Fibroblast of the aortic adventitia (primary cell): ENCODE measurements at regions not wholly inside any gene's neighbourhood (a gene's known extent, or its start where the extent isn't known, plus 50 kb on each side); places are given as distances from the start of the nearest gene placed in this dataset.

Experiments
- DNase-seq: peaks from one replicate; pipeline ENCODE4 v3.0.0-alpha.2; 2010; ENCODE audit warnings: low read depth
- H3K4me3 ChIP-seq: 2 replicates; pipeline ENCODE4 v1.5.1; 2011; ENCODE audit warnings: low read depth, mild to moderate bottlenecking, control low read depth, low read length, moderate library complexity
- TF ChIP-seq, protein P1 (sequence below): IDR thresholded peaks from 2 replicates; pipeline ENCODE4 v1.5.1; 2011; ENCODE audit warnings: mild to moderate bottlenecking, low read length, control low read depth, inconsistent platforms; ENCODE audit not compliant: insufficient read depth

DNA sequence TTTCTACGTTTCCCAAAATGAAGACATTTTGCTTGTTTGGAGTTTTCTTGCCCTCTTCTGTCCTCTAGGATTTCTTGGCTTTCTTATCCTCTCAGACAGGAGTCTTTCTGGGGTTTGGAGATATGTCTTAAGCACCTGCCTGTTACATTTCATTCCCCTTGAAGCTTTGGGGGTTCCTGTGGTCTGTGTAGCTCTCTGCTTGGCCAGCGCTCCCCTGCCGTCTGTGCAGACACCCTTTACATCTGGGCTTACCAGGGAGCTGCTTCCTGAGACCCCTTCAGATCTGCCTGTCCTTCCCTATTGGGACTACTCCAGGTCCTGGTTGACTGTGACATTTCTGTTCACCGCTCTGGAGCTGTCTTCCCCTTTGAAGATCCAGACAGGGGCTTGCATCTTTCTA, 171.9 kb upstream of the CSF3R start:
- no peak for DNase-seq
- no peak overlapping the region for H3K4me3 ChIP-seq
- TF ChIP-seq, protein P1, sequence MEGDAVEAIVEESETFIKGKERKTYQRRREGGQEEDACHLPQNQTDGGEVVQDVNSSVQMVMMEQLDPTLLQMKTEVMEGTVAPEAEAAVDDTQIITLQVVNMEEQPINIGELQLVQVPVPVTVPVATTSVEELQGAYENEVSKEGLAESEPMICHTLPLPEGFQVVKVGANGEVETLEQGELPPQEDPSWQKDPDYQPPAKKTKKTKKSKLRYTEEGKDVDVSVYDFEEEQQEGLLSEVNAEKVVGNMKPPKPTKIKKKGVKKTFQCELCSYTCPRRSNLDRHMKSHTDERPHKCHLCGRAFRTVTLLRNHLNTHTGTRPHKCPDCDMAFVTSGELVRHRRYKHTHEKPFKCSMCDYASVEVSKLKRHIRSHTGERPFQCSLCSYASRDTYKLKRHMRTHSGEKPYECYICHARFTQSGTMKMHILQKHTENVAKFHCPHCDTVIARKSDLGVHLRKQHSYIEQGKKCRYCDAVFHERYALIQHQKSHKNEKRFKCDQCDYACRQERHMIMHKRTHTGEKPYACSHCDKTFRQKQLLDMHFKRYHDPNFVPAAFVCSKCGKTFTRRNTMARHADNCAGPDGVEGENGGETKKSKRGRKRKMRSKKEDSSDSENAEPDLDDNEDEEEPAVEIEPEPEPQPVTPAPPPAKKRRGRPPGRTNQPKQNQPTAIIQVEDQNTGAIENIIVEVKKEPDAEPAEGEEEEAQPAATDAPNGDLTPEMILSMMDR: no peak

DNA sequence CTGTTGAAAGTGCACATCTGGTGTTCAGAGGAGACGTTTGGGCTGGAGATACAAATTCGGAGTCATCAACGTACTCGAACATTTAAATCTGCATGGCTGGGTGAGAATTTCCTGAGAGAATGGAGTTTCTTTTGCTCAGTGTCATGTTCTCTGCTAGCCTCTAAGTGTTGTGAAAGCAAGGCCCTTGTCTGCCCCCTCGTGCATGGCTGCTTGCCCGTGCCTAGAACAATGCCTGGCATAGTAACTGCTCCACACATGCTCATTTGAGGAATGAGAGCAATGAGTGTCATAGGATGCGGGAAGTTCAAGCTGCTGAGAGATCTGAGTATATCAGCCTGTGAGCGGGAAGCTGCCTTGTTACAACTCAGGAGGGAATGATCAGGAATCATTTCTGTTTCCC, 171.1 kb upstream of the CSF3R start:
- peak; percentile 63 for DNase-seq
- TF ChIP-seq, protein P1: no peak
- no peak overlapping the region for H3K4me3 ChIP-seq

DNA sequence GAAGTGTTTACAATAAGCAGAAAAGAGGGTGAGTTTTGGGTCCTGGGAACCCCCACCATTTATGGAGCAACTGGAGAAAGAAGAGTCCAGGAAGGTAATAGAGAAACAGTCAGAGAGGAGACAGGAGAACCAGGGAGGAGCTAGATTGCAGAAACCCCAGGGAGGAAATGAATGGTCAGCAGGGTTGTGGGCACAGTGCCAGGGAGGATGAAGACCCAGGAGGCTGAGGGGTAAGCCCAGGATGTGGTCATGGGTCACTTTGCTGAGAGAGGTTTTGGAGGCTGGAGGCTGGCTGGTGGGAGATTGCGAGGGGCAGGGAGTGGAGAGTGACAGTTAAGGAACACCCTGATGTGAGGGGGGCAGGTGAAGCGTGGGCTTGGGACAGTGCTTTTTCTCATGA, 169.9 kb upstream of the CSF3R start:
- DNase-seq: no peak
- no peak overlapping the region for H3K4me3 ChIP-seq
- TF ChIP-seq, protein P1: no peak

DNA sequence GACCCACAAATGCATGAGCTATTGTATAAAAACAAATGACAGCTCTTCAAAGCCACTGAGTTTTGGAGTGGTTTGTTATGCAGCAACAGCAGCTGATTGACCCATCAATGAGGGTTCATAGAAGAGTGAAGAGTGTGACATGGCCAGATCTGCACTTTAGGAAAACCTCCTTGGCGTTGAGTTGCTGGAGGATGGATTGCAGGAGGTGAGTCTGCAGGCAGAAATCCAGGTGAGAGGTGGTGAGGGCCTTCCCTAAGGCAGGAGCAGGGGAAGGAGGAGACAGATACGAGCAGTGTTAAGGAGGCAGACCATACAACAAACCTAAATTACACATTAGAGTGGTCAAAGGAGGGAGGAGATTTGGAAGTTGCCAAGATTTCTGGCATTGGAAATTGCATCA, 169.3 kb upstream of the CSF3R start:
- TF ChIP-seq, protein P1: no peak
- no peak for DNase-seq
- no peak overlapping the region for H3K4me3 ChIP-seq

DNA sequence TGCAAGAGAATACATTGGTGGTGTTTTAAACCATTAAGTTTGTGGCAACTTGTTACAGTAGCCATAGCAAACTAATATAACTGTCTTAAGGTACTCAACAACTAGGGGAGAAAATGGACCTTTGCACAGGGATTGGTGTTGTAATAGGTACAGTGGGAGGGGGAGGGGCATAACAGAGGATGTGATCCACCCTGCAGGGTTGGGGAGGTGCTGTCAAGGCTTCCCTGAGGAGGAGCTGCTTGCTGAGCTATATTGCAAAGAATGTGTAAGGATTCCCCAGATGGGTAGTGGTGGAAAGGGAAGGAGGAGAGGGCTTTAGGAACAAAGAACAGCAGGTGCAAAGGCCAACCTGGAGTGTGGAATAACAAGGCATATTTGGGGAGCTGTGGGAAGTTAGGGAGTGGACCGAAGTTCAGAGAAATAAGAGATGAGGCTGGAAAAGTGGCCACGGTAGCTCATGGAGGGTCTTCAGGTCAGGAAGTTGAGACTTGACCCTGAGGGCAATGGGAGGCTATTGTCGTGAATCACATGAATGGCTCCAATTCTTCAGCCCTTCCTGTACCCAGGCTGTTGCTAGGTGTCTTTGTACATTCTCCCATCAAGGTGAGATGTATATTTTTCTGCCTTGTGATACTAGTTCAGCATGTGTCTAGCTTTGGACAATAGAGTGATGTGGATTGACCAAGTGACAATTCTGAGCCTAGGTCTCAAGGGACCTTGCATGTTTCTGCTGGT, 168.6 kb upstream of the CSF3R start:
- TF ChIP-seq, protein P1: no peak
- H3K4me3 ChIP-seq: no peak overlapping the region
- DNase-seq: no peak

DNA sequence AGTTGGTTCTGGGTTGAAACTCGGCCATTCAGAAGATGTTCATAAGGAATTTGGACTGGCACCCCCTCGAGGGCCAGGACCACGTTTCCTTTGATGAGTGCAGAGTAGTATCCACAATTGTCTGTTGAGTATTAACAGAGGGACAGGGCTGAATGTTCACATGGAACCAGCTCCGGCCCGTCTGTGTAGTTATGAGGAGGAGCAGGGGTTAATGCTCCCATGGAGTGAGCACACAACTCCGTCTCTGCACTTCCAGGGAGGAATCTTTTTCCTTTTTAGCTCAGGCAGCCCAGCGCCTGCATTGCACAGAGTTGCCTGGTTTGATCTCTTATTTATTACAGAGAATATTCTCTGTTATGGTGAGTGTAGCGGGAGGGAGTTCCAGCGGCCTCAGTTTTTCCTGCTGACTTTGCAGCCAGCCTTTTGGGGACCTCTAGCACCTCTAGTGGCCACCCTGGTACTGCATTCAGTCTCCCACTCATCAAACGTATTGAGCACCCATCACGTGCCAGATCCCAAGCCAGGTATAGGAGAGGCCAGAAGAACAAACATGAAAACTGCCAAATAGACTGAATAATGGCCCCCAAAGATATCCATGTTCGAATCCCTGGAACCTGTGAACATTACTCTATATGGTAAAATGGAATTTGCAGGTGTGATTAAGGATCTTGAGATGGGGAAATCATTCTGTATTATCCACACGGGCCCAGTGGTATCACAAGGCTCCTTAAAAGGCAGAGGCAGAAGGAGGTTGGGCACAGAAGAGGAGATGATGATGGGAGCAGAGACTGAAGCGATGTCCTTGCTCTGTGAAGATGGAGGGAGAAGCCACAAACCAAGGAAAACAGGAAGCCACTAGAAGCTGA, 167.7 kb upstream of the CSF3R start:
- peak; percentile 48 for DNase-seq
- no peak overlapping the region for H3K4me3 ChIP-seq
- TF ChIP-seq, protein P1: peak; percentile 97
